ENCODE measurements at regions not wholly inside any gene's neighbourhood (a gene's known extent, or its start where the extent isn't known, plus 50 kb on each side); places are given as distances from the start of the nearest gene placed in this dataset.
"Not testable (repeated sequence)": the region's sequence is repeated elsewhere in the genome, so short reads cannot be mapped to it uniquely, and the experiment has no call there.

DNA sequence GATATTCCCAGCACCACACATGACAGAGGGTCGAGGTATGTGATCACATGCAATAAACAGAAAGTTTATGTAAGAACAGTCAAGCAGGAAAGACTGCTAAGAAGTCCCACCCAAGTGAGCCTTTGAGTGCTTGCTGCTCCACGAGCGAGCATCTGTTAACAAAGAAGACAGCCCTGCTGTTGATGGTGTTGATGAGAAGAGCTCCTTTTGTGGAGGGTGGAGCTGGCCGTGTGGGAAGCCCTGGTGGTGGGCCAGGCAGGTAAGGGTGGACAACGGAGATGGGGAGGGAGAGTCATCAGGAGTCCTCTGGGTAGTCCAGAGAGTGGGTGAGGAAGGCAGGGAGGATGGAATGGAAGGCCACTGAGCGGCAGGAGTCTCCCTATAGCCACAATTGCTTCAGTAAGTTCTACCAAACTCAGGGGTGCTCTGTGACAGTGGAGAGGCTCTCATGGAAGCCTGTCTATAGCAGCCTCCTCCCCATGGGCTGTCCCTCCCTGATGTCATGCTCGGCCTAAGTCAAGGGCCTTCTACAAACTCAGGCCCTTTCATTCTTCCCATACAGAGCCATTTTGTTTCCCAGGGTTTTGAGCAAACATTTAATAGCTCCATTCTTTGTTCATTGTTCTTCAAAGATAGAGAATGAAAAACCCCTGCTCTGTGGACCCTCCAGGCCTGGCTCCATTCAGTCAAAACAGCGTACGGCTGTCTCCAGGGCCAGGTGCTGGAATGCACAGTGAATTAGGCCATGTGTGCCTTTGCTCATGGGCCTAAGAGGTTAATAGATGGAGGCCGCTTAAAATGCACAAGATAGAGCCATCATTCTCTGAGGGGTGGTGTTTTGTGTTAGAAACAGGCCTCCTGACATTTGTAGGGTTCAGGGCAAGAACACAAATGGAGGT, 494.2 kb upstream of the RAB6C start:
- DNase-seq (ENCODE audit: low read depth, low spot score): no peak

- no peak for DNase-seq (ENCODE audit: low read depth, low spot score)
Observed at GRCh38 chr2:129488376-129488775, 491.1 kb upstream of the RAB6C start.

- no peak for DNase-seq (ENCODE audit: low read depth, low spot score)
Observed at GRCh38 chr2:129490641-129491040, 488.8 kb upstream of the RAB6C start.

DNA sequence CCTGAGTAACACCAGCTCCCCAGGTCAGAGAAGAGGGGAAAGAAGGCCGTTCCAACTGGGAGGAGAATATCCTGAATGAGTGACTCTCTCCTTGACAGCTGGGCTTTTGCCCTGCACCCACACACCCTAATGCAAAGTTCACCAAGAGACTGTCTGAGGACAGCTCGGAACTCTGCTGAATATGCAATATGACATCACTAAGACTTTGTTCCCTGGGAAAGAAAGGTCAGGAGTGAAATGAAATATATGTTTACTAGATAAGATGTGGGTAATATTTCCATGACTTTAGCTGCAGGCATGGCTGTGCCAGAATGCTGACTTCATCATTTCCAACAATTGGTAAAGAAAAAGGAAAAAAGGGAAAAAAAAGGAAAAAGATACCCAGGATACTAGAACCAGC, 488.2 kb upstream of the RAB6C start:
- DNase-seq (ENCODE audit: low read depth, low spot score): no peak

DNA sequence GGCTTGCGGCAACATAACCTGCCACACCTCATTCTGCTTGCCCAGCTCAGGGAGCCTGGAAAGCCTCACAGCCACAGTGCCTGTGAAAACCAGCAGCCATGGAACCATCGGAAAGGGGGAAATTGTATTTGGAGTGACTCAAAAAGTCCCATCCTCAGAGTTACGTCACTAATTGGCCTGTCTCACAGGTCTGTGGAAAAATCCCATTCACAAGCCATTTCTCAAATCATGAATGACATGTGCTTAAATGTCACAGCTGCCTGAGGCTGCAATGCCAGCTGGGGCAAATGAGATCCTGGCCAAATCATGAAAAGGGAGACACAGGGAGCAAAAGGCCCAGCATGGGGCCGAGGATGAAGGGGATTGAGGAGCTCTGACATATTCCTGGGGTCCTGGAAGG, 486.9 kb upstream of the RAB6C start:
- no peak for DNase-seq (ENCODE audit: low read depth, low spot score)

GRCh38 chr2:129499747-129500146, 479.7 kb upstream of the RAB6C start:
- DNase-seq (ENCODE audit: low read depth, low spot score): no peak

DNA sequence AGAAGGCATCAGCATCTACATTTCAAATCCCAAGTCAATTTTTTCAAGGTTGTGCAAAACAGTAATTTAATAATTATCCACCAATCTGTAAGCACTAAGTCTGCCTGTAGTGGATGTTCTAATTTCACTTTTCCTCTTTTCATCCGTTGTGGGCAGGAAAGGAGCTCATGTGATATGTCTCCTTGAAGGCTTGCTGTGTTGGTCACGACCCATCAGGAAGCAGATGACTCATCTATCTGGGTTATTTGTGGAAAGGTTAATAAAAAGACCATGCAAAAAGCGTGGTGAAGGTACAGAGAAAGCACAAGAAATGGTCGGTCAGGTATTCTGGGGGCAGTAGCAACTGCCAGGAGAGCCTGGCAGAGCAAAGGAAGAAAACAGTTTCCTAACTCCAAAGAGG, 476.7 kb upstream of the RAB6C start:
- DNase-seq (ENCODE audit: low read depth, low spot score): no peak

- DNase-seq (ENCODE audit: low read depth, low spot score): no peak
Observed at GRCh38 chr2:129504646-129505045, 474.8 kb upstream of the RAB6C start.

- DNase-seq (ENCODE audit: low read depth, low spot score): no peak
Observed at GRCh38 chr2:129518937-129519336, 460.5 kb upstream of the RAB6C start.

DNA sequence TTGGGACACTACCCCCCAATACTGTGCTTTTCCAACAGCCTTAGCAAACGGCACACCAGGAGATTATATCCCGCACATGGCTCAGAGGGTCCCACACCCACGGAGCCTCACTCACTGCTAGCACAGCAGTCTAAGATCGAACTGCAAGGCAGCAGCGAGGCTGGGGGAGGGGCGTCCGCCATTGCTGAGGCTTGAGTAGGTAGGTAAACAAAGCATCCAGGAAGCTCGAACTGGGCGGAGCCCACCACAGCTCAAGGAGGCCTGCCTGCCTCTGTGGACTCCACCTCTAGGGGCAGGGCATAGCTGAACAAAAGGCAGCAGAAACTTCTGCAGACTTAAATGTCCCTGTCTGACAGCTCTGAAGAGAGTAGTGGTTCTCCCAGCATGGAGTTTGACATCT, 447.3 kb upstream of the RAB6C start:
- not testable (repeated sequence) for DNase-seq (ENCODE audit: low read depth, low spot score)

DNA sequence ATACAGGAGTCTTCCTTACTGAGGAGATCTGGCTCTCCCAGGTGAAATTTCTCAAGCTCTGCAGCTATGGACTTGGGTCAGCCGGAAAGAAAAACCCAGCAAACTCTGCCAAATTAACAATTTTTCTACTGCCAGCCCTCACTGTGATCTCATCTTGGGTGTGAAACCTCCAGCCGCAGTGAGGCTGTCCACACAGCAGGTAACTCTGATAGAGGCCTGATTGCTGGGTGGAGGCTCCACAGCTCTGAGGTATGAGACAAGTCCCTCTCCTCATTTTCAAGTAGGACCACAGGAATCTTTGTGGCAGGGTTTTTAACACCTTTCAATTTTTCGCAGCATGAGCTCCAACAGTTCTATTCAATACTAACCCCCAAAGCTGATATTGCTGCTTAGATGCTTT, 430.6 kb upstream of the RAB6C start:
- DNase-seq (ENCODE audit: low read depth, low spot score): no peak

- no peak for DNase-seq (ENCODE audit: low read depth, low spot score)
Observed at GRCh38 chr2:129550536-129550935, 428.9 kb upstream of the RAB6C start.

GRCh38 chr2:129554373-129554772, 425.1 kb upstream of the RAB6C start:
- no peak for DNase-seq (ENCODE audit: low read depth, low spot score)

DNA sequence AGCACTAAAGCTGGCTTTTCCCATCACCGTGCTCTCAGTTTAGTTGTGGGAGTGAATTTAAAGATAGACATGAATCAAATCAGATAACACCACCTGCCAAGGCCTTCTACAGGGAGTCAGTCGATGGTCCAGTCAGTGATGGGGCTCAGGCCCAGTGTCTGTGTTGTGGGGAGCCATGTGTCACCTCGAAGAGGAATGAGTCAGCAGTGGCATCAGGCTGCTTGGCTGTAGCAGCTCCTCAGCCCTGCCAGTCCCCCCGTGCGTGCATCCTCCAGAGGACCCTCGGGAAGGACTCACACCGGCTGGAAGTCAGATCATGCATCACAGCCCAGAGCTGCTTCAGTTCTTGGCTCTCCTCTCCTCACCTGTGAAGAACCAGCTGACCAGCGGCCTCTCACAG, 420.4 kb upstream of the RAB6C start:
- no peak for DNase-seq (ENCODE audit: low read depth, low spot score)

GRCh38 chr2:129565551-129566109, 413.8 kb upstream of the RAB6C start:
- no peak for DNase-seq (ENCODE audit: low read depth, low spot score)

DNA sequence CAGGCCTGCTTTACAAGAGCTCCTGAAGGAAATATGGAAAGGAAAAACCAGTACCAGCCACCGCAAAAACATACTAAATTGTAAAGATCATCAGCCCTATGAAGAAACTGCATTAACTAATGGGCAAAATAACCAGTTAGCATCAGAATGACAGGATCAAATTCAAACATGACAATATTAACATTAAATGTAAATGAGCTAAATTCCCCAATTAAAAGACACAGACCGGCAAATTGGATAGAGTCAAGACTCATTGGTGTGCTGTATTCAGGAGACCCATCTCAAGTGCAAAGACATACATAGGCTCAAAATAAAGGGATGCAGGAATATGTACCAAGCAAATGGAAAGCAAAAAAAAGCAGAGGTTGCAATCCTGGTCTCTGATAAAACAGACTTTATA, 408.7 kb upstream of the RAB6C start:
- DNase-seq (ENCODE audit: low read depth, low spot score): not testable (repeated sequence)

GRCh38 chr2:129575431-129575830, 404.0 kb upstream of the RAB6C start:
- no peak for DNase-seq (ENCODE audit: low read depth, low spot score)

GRCh38 chr2:129575880-129576279, 403.6 kb upstream of the RAB6C start:
- no peak for DNase-seq (ENCODE audit: low read depth, low spot score)

- no peak for DNase-seq (ENCODE audit: low read depth, low spot score)
Observed at GRCh38 chr2:129580001-129580400, 399.5 kb upstream of the RAB6C start.

- DNase-seq (ENCODE audit: low read depth, low spot score): no peak
Observed at GRCh38 chr2:129585760-129586159, 393.7 kb upstream of the RAB6C start.

DNA sequence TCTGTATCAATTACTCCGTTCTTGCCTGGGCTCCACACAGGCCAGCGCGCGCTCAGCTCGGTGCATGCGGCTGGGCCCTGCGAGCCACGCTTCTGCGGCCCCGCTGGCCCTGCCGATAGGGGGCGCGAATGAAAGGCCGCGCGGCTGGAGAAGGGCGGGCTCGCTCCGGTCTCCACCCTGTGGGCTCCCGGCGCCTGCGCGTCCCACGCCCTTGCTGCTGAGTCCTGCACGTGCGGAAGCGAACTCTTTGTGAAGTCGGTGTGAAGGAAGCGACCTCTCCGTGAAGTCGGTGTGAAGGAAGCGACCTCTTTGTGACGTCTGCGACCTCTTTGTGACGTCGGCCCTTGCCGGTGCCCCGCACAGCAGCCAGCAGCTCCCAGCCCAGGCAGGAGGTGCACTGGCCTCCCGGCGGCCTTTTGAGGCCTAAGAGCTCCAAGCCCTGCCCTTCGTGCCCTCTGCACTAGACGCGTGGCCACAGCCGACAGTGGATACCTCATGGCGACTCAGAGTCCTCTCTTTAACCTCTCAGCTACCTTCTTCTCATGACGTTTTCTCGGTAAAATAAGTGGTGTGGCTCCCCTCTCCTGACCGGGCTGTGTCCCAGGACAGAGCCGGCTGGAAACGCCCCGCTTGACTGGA, 391.9 kb upstream of the RAB6C start:
- DNase-seq (ENCODE audit: low read depth, low spot score): no peak

DNA sequence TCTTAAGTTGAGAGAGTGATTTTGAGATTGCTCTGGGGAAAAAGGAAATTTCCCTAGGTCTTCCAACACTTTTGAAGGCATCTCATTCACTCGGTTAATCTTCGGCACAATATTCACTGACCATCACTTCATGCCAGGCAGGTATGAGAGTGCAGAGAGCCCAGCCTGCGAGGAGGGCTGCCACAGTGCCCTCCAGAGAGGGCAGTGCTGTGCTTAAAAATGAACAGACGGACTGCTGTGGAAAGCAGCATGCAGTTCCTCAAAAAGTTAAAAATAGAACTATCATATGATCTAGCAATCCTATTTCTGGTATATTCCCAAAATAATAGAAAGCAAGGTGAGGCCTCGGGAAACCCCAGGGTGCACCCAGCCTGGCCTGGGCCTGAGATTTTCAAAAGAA, 374.9 kb upstream of the RAB6C start:
- DNase-seq (ENCODE audit: low read depth, low spot score): no peak

DNA sequence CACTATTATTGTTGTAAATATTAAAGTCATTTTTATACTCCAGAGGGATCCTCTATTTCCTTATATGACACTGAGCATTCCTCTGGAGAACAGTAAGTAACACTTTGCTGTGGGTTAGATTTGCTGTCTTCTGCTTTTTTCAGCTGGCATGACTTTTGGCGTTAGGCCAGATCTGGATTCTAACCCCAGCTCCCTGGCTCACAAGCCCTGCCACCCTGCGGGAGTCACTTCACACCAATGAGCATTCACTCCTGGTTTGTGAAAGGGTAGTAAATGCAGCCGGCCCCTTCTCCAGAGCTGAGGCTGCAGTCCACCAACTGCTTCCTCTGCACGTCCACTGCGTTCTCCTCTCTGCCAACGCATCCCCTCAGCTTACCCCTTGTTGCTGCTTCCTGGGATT, 373.8 kb upstream of the RAB6C start:
- no peak for DNase-seq (ENCODE audit: low read depth, low spot score)

All from astrocyte of the hippocampus (primary cell).